NB4 (cell line): ENCODE measurements at regions not wholly inside any gene's neighbourhood (a gene's known extent, or its start where the extent isn't known, plus 50 kb on each side); places are given as distances from the start of the nearest gene placed in this dataset.

ENCODE experiments used
- DNase-seq: peaks from one replicate; pipeline ENCODE4 v3.0.0; 2010; ENCODE audit warnings: low read depth
- H3K4me3 ChIP-seq: one replicate; pipeline ENCODE4 v1.5.1; 2011; ENCODE audit warnings: mild to moderate bottlenecking, low read depth, low read length, moderate library complexity
- CTCF ChIP-seq: IDR thresholded peaks from one replicate; pipeline ENCODE4 v1.5.1; 2012; ENCODE audit warnings: low read depth, low read length
- MAX ChIP-seq: IDR thresholded peaks from 2 replicates; pipeline ENCODE4 v1.6.1; 2011; ENCODE audit warnings: low read depth, low read length
- MYC ChIP-seq: IDR thresholded peaks from 2 replicates; pipeline ENCODE4 v1.6.1; 2011; ENCODE audit warnings: low read depth, low read length
- POLR2A ChIP-seq: IDR thresholded peaks from 2 replicates; pipeline ENCODE4 v1.6.1; 2011; ENCODE audit warnings: mild to moderate bottlenecking; ENCODE audit not compliant: insufficient read length; ENCODE audit errors: extremely low read depth

GRCh38 chr2:37831081-37831780 lies 93.9 kb upstream of the RMDN2 start:
- H3K4me3 ChIP-seq: no peak overlapping the region
- TF ChIP-seq MAX (no peak), CTCF (no peak), MYC (no peak), POLR2A (no peak)
- no peak for DNase-seq

DNA sequence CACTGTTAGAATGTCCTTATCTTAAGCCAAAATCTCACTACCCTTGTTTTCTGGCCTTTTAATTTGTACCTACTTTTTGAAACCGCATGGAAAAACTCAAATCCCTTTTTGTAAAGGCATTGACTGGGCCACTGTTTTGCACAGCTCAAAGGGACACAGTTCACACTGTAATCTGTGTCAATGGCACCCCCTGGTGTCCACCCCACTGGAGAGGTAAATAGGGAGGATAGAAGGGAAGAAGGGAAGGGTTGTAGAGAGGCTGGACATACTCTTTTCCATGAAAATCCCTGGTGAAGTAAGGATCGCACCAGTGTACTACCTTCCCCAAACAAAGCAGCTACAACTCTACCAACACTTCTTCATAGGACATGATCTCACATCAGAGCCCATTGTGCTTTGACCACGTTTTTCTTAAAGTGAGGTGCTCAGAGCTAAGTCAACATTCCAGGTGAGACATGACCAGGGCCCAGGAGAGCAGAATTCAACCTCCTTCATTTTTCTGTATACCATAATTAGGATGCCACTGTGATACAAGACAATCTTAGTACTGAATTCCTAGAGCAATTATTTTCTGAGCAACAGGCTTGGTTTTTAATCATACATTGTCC lies 92.4 kb upstream of the RMDN2 start:
- peak; percentile 79 for TF ChIP-seq CTCF
- peak; percentile 32; the same call in 1 of the 2 replicates for TF ChIP-seq MAX
- TF ChIP-seq MYC: peak; percentile 32; the same call in 1 of the 2 replicates
- no peak for TF ChIP-seq POLR2A
- DNase-seq: peak; percentile 93
- H3K4me3 ChIP-seq: no peak overlapping the region

DNA sequence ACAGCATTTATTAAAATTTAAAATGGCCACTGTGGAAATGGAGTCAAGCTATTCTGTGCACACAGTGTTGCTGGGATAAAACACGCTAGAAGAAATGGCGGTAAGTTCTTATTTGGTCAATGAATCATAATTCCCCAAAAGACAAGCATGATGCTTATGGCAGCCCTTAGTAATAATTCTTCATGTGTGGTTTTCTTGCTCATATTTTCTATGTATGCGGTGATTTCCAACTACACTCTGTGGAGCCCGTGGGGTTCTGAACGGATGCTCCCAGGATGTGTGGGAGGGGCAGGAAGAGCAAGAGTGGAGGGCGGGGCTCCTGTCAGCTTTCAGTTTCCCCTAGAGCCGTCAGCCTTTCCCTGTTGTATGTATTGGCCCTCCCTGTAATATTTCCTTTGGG lies 91.7 kb upstream of the RMDN2 start:
- no peak overlapping the region for H3K4me3 ChIP-seq
- DNase-seq: no peak
- TF ChIP-seq MAX (no peak), POLR2A (no peak), MYC (no peak), CTCF (no peak)

- no peak for TF ChIP-seq POLR2A
- TF ChIP-seq CTCF: no peak
- no peak for TF ChIP-seq MYC
- no peak for TF ChIP-seq MAX
- DNase-seq: no peak
- H3K4me3 ChIP-seq: no peak overlapping the region
Measured at GRCh38 chr2:37836270-37836669, 88.8 kb upstream of the RMDN2 start.

- TF ChIP-seq POLR2A: no peak
- no peak for TF ChIP-seq CTCF
- TF ChIP-seq MAX: no peak
- TF ChIP-seq MYC: no peak
- no peak for DNase-seq
- no peak overlapping the region for H3K4me3 ChIP-seq
Measured at GRCh38 chr2:37836711-37837110, 88.4 kb upstream of the RMDN2 start.
